ENCODE measurements at regions not wholly inside any gene's neighbourhood (a gene's known extent, or its start where the extent isn't known, plus 50 kb on each side); places are given as distances from the start of the nearest gene placed in this dataset.
"Not testable (repeated sequence)": the region's sequence is repeated elsewhere in the genome, so short reads cannot be mapped to it uniquely, and the experiment has no call there.

DNA sequence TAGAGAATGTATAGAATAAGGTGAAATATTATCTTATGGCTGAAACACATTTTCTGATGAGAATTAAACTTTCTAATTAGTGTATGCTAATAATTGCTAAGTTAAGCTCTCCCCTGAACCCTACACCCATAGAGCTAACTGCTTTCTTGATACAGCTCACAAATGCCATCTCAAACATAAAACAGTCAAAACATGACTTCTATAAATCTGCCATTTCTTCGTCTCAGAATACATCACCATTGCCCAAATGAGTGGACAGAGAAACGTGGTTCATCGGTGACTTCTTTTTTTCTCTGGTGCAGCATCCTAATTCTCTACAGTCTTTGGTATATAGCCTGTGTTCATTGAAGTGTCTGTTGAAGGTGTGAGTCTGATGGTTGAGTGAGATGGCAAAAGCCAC, 554.6 kb downstream of the NLGN4X start:
- TF ChIP-seq, protein P1, sequence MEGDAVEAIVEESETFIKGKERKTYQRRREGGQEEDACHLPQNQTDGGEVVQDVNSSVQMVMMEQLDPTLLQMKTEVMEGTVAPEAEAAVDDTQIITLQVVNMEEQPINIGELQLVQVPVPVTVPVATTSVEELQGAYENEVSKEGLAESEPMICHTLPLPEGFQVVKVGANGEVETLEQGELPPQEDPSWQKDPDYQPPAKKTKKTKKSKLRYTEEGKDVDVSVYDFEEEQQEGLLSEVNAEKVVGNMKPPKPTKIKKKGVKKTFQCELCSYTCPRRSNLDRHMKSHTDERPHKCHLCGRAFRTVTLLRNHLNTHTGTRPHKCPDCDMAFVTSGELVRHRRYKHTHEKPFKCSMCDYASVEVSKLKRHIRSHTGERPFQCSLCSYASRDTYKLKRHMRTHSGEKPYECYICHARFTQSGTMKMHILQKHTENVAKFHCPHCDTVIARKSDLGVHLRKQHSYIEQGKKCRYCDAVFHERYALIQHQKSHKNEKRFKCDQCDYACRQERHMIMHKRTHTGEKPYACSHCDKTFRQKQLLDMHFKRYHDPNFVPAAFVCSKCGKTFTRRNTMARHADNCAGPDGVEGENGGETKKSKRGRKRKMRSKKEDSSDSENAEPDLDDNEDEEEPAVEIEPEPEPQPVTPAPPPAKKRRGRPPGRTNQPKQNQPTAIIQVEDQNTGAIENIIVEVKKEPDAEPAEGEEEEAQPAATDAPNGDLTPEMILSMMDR (IDR thresholded peaks at IDR 0.05; ENCODE audit: low read depth, low read length, missing control alignments), result no peak
- H3K4me3 ChIP-seq (ENCODE audit: low read depth, low read length), result no peak overlapping the region
- DNase-seq (ENCODE audit: low read depth), result no peak

DNA sequence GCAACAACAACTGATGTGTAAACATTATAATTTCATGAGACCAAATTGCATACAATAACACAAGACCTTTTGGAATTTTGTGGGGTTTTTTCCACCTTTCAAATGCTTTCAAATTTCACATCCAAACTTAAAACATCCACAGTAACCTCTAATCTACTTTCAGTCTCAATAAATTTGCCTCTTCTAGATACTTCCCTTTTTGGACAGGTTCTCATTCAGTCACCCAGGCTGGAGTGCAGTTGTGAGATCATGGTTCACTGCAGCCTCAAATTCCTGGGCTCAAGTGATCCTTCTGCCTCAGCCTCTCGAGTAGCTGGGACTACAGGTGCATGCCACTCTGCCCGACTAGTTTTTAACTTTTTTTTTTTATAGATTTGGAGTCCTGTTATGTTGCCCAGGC, 556.6 kb downstream of the NLGN4X start:
- no peak overlapping the region for H3K4me3 ChIP-seq (ENCODE audit: low read depth, low read length)
- TF ChIP-seq, protein P1 (IDR thresholded peaks at IDR 0.05; ENCODE audit: low read depth, low read length, missing control alignments), result no peak
- DNase-seq (ENCODE audit: low read depth), result no peak

DNA sequence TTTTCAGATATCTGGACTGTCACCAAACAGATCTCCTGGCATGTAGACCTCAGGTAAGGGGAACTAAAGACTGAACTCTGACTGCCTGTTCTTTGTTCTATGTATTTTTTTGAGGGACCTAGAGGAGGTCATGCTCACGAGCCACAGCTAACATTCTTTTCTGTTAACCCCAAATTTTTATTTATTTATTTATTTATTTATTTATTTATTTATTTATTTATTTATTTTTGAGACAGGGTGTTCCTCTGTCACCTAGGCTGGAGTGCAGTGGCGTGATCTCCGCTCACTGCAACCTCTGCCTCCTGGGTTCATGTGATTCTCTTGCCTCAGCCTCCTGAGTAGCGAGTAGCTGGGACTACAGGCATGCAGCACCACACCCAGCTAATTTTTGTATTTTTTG, 562.0 kb downstream of the NLGN4X start:
- not testable (repeated sequence) for DNase-seq (ENCODE audit: low read depth); H3K4me3 ChIP-seq (ENCODE audit: low read depth, low read length)

DNA sequence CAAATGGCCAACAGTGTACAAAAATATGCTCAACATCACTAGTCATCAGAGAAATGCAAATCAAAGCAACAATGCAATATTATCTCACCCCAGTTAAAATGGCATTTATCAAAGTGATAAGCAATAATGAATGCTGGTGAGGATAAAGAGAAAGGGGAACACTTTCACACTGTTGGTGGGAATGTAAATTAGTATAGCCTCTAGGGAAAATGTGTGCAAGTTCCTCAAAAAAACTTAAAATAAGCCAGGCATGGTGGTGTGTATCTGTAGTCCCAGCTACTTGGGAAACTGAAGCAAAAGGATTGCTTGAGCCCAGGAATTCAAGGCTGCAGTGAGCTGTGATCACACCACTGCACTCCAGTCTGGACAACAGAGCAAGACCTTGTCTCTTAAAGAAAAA, 572.1 kb downstream of the NLGN4X start:
- no peak overlapping the region for H3K4me3 ChIP-seq (ENCODE audit: low read depth, low read length)
- DNase-seq (ENCODE audit: low read depth), result no peak
- TF ChIP-seq, protein P1 (IDR thresholded peaks at IDR 0.05; ENCODE audit: low read depth, low read length, missing control alignments), result no peak

DNA sequence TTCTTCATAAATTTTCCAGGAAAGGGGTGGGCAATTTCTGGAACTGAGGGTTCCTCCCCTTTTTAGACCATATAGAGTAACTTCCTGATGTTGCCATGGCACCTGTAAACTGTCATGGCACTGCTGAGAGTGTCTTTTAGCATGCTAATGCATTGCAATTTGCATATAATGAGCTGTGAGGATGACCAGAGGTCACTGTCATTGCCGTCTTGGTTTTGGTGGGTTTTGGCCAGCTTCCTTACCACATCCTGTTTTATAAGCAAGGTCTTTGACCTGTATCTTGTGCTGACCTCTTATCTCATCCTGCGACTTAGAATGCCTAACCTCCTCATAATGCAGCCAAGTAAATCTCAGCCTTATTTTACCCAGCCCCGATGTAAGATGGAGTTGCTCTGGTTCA, 577.8 kb downstream of the NLGN4X start:
- no peak overlapping the region for H3K4me3 ChIP-seq (ENCODE audit: low read depth, low read length)
- DNase-seq (ENCODE audit: low read depth), result no peak
- TF ChIP-seq, protein P1 (IDR thresholded peaks at IDR 0.05; ENCODE audit: low read depth, low read length, missing control alignments), result no peak

DNA sequence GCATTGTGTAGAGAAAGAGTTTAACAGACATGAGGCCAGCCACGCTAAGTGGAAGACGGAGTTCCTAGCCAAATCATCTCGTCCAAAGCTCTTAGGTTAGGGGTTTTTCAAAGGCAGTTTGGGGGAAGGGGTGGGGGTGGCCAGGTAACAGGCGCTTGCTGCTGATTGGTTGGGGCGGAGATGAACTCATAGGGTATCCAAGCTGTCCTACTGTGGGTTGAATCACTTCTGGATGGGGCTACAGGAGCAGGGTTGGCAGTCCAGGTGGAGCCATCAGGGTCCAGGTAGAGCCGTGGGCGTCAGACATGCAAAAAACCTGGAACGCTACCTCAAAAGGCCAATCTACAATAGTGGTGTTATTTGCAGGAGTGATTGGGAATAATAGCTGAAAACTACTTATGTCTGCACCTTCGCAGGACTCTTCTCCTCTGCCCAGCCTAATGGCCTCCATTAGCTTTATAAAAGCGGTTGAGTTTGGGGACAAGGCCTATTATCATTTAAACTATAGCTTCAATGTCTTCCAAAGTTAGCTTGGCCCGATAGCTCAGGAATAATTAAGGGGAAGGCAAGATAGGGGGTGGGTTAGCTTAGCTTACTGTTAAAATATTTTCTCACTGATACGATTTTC, 579.6 kb downstream of the NLGN4X start:
- no peak for DNase-seq (ENCODE audit: low read depth)
- H3K4me3 ChIP-seq (ENCODE audit: low read depth, low read length), result no peak overlapping the region
- TF ChIP-seq, protein P1 (IDR thresholded peaks at IDR 0.05; ENCODE audit: low read depth, low read length, missing control alignments), result no peak

DNA sequence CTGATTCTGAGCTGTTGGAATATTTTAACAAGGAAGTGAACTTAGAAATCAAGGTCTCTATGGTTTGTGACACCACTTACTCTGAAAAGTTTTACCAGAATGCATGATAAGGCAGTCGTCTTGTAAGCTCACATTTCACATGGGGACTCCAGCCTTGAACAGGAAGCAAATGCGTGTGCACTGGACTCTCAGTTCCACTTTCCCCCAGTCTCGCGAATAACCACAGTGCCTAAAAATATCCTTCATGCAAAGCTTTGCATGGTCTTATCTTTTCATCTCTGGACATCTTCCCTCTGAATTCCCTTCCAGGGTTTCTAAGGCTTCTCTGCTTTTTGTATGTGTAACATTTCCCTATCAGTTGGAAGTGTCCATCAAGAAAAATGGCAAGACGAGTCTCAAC, 581.8 kb downstream of the NLGN4X start:
- peak; percentile 75 for DNase-seq (ENCODE audit: low read depth)
- H3K4me3 ChIP-seq (ENCODE audit: low read depth, low read length), result no peak overlapping the region
- TF ChIP-seq, protein P1 (IDR thresholded peaks at IDR 0.05; ENCODE audit: low read depth, low read length, missing control alignments), result no peak

Data from GM12864 (cell line).